ENCODE measurements at regions not wholly inside any gene's neighbourhood (a gene's known extent, or its start where the extent isn't known, plus 50 kb on each side); places are given as distances from the start of the nearest gene placed in this dataset.

DNA sequence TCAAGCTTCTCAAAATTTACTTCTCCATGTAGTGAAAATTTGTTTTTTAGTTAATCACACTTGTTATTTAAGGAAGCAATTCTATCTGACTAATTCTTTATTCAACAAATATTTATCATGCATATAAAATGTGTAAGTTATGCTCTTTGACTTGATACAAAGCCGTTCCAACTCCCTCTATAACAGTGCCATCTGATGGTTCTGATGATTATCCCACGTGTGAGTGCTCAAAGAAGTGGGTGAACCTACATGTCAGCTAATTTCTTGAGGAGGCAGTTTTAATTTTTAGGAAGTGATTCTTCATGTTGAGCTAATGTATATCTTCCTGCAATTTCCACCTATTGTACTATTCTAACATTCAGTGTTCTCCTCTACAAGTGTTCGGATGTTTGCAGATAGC, 88.8 kb upstream of the BRINP1 start:
- H3K79me2 ChIP-seq (ENCODE audit: control insufficient read depth, insufficient read depth, low read length): no peaks in the 10 kb centered on the region
- FAIRE-seq: no peak
- H4K20me1 ChIP-seq (replicated peaks; ENCODE audit: control insufficient read depth, extremely low read depth, insufficient read depth, low read length): no peaks in the 10 kb centered on the region
- no peaks in the 10 kb centered on the region for H3K27me3 ChIP-seq (ENCODE audit: control insufficient read depth in 2 of 2, insufficient read depth in 2 of 2, low read length in 2 of 2)
- no peak overlapping the region for H3K4me3 ChIP-seq (replicated peaks in 1 of 3; ENCODE audit: insufficient read depth in 1 of 3, low read depth in 1 of 3, low read length in 3 of 3)
- H3K36me3 ChIP-seq (ENCODE audit: control insufficient read depth in 2 of 2, extremely low read depth in 1 of 2, insufficient read depth in 2 of 2, low read length in 2 of 2): no peaks in the 10 kb centered on the region
- H3K9me3 ChIP-seq (replicated peaks; ENCODE audit: control insufficient read depth, insufficient read depth, low read length): no peaks in the 10 kb centered on the region
- POLR2A ChIA-PET: no interaction called here
- TF ChIP-seq JUN (IDR thresholded peaks at IDR 0.05; ENCODE audit: borderline replicate concordance, insufficient read depth, insufficient read length, low read depth) (no peak), POLR2A (IDR thresholded peaks at IDR 0.05; ENCODE audit: low read depth, low read length) (no peak), POLR2AphosphoS5 (IDR thresholded peaks at IDR 0.05; ENCODE audit: insufficient read depth, low read depth, low read length) (no peak), MYC (IDR thresholded peaks at IDR 0.05; ENCODE audit: low read depth, low read length) (no peak)
- TF ChIP-seq, protein P1, sequence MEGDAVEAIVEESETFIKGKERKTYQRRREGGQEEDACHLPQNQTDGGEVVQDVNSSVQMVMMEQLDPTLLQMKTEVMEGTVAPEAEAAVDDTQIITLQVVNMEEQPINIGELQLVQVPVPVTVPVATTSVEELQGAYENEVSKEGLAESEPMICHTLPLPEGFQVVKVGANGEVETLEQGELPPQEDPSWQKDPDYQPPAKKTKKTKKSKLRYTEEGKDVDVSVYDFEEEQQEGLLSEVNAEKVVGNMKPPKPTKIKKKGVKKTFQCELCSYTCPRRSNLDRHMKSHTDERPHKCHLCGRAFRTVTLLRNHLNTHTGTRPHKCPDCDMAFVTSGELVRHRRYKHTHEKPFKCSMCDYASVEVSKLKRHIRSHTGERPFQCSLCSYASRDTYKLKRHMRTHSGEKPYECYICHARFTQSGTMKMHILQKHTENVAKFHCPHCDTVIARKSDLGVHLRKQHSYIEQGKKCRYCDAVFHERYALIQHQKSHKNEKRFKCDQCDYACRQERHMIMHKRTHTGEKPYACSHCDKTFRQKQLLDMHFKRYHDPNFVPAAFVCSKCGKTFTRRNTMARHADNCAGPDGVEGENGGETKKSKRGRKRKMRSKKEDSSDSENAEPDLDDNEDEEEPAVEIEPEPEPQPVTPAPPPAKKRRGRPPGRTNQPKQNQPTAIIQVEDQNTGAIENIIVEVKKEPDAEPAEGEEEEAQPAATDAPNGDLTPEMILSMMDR (IDR thresholded peaks at IDR 0.05; ENCODE audit: extremely low read depth in 1 of 2, insufficient read depth in 1 of 2, low read depth in 1 of 2, low read length in 2 of 2): no peak
- no peaks in the 10 kb centered on the region for H3K4me1 ChIP-seq (ENCODE audit: control insufficient read depth, extremely low read depth, insufficient read depth, low read length)
- H3K9me1 ChIP-seq (replicated peaks; ENCODE audit: control insufficient read depth, extremely low read depth, insufficient read depth, low read length): no peaks in the 10 kb centered on the region
- dilution Hi-C loops (cut with MboI; ENCODE audit: extremely low pct_ligation_motif_present, low sequenced_read_pairs): no loop called here
- intact Hi-C loops (cut with micrococcal nuclease): no loop called here
- no peak overlapping the region for H3K27ac ChIP-seq (ENCODE audit: insufficient read depth, low read depth, low read length)
- H3K9ac ChIP-seq (replicated peaks; ENCODE audit: extremely low read depth, insufficient read depth, low read length): no peak overlapping the region
- H2AFZ ChIP-seq (ENCODE audit: low read depth, low read length): no peak overlapping the region
- CTCF ChIA-PET: no interaction called here
- no peak for DNase-seq (ENCODE audit: low read depth, low spot score)
- no TSS peak for BruUV-seq (replicated peaks)
- no peak overlapping the region for H3K4me2 ChIP-seq (ENCODE audit: insufficient read depth, low read length)

DNA sequence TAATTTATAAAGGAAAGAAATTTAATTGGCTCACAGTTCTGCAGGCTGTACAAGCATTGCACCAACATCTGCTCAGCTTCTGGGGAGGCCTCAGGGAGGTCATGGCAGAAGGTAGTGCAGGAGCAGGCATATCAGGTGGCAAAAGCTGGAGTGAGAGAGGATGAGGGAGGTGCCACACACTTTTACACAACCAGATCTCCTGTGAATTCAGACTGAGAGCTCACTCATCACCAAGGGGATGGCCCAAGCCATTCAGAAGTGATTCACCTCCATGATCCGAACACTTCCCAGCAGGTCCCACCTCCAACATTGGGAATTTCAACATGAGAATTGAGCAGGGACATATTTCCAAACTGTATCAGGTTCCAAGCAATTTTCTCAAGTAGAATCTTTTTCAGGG, 84.7 kb upstream of the BRINP1 start:
- Histone ChIP-seq H3K27me3 (ENCODE audit: control insufficient read depth in 2 of 2, insufficient read depth in 2 of 2, low read length in 2 of 2) (no peaks in the 10 kb centered on the region), H3K9me1 (replicated peaks; ENCODE audit: control insufficient read depth, extremely low read depth, insufficient read depth, low read length) (no peaks in the 10 kb centered on the region), H3K9me3 (replicated peaks; ENCODE audit: control insufficient read depth, insufficient read depth, low read length) (no peaks in the 10 kb centered on the region), H3K4me1 (ENCODE audit: control insufficient read depth, extremely low read depth, insufficient read depth, low read length) (no peaks in the 10 kb centered on the region), H3K4me3 (replicated peaks in 1 of 3; ENCODE audit: insufficient read depth in 1 of 3, low read depth in 1 of 3, low read length in 3 of 3) (no peak overlapping the region), H3K36me3 (ENCODE audit: control insufficient read depth in 2 of 2, extremely low read depth in 1 of 2, insufficient read depth in 2 of 2, low read length in 2 of 2) (no peaks in the 10 kb centered on the region), H3K4me2 (ENCODE audit: insufficient read depth, low read length) (no peak overlapping the region), H4K20me1 (replicated peaks; ENCODE audit: control insufficient read depth, extremely low read depth, insufficient read depth, low read length) (no peaks in the 10 kb centered on the region), H2AFZ (ENCODE audit: low read depth, low read length) (no peak overlapping the region), H3K9ac (replicated peaks; ENCODE audit: extremely low read depth, insufficient read depth, low read length) (no peak overlapping the region), H3K27ac (ENCODE audit: insufficient read depth, low read depth, low read length) (no peak overlapping the region), H3K79me2 (ENCODE audit: control insufficient read depth, insufficient read depth, low read length) (no peaks in the 10 kb centered on the region)
- CTCF ChIA-PET: no interaction called here
- BruUV-seq (replicated peaks): no TSS peak
- DNase-seq (ENCODE audit: low read depth, low spot score) (no peak), FAIRE-seq (no peak)
- TF ChIP-seq, protein P2, sequence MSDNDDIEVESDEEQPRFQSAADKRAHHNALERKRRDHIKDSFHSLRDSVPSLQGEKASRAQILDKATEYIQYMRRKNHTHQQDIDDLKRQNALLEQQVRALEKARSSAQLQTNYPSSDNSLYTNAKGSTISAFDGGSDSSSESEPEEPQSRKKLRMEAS (IDR thresholded peaks at IDR 0.05; ENCODE audit: insufficient read depth, insufficient read length): no peak
- TF ChIP-seq, protein P1 (IDR thresholded peaks at IDR 0.05; ENCODE audit: extremely low read depth in 1 of 2, insufficient read depth in 1 of 2, low read depth in 1 of 2, low read length in 2 of 2): no peak
- no peak for TF ChIP-seq GATA2 (IDR thresholded peaks at IDR 0.05; ENCODE audit: insufficient read depth, insufficient read length, low read depth, low read length)
- no peak for TF ChIP-seq MYC (IDR thresholded peaks at IDR 0.05; ENCODE audit: low read depth, low read length)
- TF ChIP-seq POLR2AphosphoS5 (IDR thresholded peaks at IDR 0.05; ENCODE audit: insufficient read depth, low read depth, low read length): no peak
- no peak for TF ChIP-seq JUN (IDR thresholded peaks at IDR 0.05; ENCODE audit: borderline replicate concordance, insufficient read depth, insufficient read length, low read depth)
- no peak for TF ChIP-seq POLR2A (IDR thresholded peaks at IDR 0.05; ENCODE audit: low read depth, low read length)
- TF ChIP-seq FOS (IDR thresholded peaks at IDR 0.05; ENCODE audit: borderline replicate concordance, insufficient read depth, low read length): no peak
- no peak for TF ChIP-seq EZH2 (IDR thresholded peaks at IDR 0.05; ENCODE audit: borderline replicate concordance, low read depth, low read length, severe bottlenecking)
- POLR2A ChIA-PET: no interaction called here
- intact Hi-C loops (cut with micrococcal nuclease) (no loop called here), dilution Hi-C loops (cut with MboI; ENCODE audit: extremely low pct_ligation_motif_present, low sequenced_read_pairs) (no loop called here)

All from endothelial cell of umbilical vein (primary cell).